Stimulated activated CD8-positive, alpha-beta memory T cell treated with anti-CD3 and anti-CD28 coated beads, Interleukin-15, amount 100 ng/mL, for 4 hours (primary cell): ENCODE measurements at regions not wholly inside any gene's neighbourhood (a gene's known extent, or its start where the extent isn't known, plus 50 kb on each side); places are given as distances from the start of the nearest gene placed in this dataset.

Experiments used
- DNase-seq, 2 donors: peaks; one replicate each; pipeline ENCODE4 v3.0.0-alpha.2; 2020; ENCODE audit warnings: low read depth in 2 of 2

DNA sequence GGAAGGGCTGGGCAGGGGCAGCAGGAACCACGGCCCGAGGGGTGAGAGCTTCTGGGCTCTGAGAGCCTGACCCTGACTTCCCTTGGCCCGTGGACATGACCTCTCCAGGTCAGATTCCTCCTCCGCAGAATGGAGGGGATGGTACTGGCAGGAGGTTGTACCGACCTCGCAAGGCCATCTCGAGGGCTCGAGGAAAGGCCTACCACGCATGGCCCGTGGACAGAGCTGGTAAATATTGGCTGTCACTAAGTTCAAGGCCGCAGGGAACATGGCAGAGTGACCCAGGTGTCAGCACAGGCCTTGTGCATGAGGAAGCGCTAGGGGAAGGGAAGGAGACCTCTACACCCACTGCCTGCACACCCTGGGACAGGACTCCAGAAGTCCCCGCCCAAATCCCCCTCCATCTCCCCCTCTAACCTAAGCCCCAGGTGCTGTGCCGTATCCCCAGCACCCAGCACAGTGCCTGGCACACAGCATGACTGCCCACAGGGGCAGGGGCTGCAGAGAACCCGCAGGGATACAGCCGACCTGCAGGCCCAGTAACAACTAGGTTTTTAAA, 54.9 kb upstream of the PPP2R5C start:
- no peak for DNase-seq

DNA sequence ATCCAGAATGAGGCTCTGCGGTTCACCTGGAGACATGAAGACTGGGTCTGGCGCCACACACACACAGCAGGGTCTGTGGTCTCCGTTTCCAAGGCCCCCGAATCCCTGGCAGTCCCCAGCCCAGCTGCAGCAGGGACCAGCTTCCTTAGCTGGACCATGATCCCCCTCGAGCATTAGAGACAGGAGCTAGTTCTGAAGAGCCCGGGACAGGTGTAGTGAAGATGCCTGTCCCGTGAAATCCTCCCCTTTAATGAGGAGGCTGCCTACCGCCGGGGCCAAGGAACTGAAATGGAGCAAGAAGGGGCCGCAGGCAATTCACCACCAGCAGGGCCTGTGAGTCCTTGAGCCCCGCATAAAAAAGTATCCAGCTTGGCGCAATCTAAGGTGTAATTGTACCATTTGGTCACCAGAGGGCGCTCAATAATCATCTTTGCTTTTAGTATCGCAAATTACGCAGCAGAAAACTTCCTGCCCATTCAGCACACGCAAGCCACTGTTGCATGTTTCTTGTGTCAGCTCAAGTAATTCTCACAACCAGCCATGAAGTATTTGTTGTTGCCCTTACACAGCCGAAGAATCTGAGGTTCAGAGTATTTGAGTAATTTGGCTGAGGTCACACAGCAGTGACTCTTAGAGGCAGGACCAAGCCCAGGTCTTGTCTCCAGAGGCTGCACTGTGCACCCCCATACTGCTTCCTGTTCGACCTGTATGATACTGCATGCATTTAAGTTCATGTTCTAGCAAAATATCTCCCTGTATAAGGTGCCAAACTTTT, 54.3 kb upstream of the PPP2R5C start:
- DNase-seq, result no peak

DNA sequence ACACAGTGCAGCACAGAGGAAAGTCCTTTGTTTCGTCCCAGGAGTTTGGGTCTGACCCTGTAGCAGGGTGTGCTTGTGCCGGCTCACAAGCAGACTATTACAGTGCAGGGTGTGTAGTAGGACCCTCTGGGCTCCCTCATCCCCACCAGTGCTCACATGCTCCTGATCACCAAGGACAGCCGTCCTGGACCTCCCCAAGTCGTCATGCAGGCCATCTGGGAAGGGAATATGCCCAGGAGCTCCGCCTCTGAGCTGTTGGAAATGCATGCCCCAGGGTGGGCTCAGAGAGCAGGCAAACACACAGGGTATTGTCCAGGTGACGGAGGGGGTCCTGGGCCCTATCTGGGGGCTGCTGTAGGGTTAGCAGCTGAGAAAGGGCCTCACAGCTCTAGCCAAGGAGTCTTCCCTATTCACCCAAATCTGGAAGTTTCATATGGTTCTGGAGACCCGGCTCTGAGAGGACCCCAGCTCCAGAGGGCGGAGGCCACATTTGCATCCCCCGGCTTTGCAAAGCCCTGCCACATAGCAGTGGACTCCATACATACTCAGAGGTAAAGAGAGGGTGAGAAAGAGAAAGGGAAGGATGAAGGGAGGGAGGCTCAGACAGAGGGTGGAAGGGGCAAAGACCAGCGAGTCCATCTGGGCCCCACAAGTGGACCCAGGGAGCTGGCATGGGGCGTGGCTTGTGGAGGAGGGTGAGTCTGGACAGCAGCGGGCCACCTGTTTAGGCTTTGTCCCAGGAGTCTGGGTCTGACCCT, 53.5 kb upstream of the PPP2R5C start:
- DNase-seq, result no peak

DNA sequence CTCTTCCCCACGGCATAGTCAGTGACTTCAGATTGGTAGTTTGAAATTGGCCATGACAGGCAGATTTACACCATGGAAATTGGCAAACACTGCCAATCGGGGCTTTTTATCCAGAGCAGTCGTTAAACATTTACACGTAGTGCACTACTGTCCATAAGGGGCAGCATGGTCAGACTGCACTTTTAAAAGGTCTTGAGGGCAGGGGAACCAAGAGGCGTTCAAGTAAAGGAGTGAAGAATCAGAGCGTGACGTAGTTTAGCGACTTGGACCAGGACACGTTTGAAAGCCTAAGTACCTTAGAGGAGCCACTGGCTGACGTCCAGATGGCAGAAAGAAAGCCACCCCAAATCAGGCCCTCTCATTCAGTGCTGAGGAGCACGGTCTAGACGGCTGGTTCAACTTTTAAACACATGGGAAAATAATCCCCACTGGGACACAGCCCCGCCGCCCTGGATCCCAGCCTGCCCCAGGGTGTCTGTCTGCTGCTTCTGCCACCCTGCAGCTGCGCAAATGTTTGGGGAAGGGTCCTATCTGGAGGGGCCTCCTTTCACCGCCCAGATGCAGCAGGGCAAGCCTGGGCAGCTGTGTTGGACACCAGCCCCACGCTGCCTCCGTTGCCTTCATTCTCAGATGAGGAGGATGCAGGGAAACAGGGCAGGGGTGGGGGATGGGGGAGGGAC, 52.5 kb upstream of the PPP2R5C start:
- DNase-seq, result no peak

DNA sequence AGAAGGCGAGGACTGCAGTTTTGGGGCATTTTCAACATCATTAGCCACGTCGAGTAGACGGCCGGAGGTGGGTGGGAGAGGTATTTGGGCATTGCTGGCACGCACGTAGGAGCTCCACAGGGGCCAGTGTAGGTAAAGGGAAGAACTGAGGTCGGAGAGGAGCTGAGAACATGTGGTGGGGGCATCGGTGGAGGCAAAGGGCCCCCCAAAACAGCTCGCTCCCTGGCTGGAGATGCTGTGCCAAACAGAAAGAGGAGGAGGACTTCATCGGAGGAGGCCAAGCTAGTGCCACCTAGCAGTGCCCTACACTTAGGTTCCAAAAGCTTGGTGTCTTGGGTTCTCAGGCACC, 52.0 kb upstream of the PPP2R5C start:
- DNase-seq, result no peak

DNA sequence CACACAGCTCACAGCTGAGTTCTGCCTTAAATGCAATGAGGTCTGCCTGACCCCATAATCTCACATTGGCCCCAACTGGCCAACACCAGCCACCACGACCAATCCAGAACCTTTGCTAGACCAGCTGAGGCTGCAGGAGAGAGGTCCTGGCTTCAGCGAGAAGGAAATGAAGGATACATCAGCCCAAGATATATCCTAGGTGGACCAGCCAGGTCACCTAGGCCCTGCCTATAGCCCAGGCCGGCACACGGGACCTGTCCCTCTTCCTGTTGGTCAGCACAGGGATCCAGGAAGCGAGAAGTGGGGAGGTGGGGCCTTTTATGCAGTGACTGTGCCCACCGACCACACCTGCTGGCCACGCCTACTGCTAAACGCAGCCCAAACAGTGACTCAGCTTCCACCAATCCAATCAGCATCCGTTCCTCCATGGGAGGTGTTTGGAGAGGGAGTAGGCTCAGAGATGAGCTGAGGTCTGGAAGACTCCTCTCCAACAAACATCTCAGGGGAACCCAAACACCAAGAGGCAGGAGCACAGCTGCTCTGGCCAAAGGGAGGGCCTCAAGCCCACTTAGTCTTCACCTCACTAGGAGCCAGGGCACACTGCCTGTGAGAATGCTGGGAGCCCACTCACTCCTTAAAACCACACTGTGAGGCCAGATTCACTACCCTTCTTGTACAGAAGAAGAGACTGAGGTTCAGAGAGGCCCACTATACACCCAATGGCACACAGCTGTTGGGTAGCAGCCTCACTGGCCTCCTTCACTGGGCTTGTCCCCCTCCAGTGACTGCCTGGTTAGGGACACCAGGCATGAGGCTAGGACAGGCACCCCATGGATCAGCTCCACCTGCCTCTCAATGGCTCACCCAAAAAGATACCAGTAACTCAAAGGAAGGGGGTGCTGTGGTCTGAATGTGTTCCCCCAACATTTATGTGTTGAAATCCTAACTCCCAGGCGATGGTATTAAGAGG, 51.3 kb upstream of the PPP2R5C start:
- no peak for DNase-seq

DNA sequence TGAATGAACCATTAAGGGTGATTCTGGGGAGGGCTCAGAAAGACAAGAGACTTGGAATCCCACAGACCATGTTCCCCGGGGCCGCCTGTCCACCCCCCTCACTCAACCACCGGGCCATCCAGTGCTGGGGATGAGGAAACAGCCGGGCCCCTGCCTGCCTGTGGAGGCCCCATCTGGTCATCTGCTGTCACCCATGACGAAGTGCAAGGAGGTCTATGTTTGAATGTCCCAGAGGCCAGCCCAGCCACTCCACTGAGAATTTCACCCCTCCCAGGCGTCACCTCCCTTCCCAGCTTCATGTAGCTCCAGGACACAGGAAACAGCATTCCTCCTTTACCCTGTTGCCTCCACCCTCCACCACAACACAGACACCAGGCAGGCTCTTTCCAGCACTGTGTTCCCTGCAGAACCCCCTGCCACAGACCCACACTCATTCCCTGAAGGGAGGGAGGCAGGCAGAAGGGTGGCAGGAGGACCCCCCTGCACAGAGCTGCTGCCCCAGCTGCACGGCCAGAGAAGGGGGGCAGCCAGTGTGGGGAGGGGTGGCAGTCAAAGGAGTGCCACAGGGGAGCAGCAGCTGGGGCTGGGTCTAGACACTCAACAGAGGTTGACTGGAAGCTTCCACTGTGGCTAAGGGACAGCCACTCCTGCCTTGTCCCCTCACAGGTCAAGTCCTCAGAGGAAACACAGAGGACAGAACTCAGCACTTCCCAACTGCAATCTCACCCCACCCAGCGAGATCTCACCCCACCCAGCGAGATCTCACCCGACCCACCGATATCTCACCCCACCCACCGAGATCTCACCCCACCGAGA, 50.3 kb upstream of the PPP2R5C start:
- no peak for DNase-seq
